DND-41 (cell line): ENCODE measurements at regions not wholly inside any gene's neighbourhood (a gene's known extent, or its start where the extent isn't known, plus 50 kb on each side); places are given as distances from the start of the nearest gene placed in this dataset.

Source experiments
- EZH2 ChIP-seq: IDR thresholded peaks from 3 replicates; pipeline ENCODE4 v1.6.1; 2012; ENCODE audit warnings: borderline replicate concordance, low read depth, mild to moderate bottlenecking, moderate library complexity, low read length, inconsistent platforms; ENCODE audit not compliant: severe bottlenecking
- TF ChIP-seq, protein P1 (sequence below): IDR thresholded peaks from 2 replicates; pipeline ENCODE4 v1.5.1; 2012; ENCODE audit warnings: borderline replicate concordance, low read length, moderate library complexity, mild to moderate bottlenecking; ENCODE audit not compliant: poor library complexity, severe bottlenecking; ENCODE audit errors: extremely low read depth

- TF ChIP-seq, protein P1, sequence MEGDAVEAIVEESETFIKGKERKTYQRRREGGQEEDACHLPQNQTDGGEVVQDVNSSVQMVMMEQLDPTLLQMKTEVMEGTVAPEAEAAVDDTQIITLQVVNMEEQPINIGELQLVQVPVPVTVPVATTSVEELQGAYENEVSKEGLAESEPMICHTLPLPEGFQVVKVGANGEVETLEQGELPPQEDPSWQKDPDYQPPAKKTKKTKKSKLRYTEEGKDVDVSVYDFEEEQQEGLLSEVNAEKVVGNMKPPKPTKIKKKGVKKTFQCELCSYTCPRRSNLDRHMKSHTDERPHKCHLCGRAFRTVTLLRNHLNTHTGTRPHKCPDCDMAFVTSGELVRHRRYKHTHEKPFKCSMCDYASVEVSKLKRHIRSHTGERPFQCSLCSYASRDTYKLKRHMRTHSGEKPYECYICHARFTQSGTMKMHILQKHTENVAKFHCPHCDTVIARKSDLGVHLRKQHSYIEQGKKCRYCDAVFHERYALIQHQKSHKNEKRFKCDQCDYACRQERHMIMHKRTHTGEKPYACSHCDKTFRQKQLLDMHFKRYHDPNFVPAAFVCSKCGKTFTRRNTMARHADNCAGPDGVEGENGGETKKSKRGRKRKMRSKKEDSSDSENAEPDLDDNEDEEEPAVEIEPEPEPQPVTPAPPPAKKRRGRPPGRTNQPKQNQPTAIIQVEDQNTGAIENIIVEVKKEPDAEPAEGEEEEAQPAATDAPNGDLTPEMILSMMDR, result no peak
- TF ChIP-seq EZH2, result no peak
These were observed 240.0 kb upstream of the GALNTL6 start for GRCh38 chr4:171573181-171573580.
